22Rv1 (cell line): ENCODE measurements at regions not wholly inside any gene's neighbourhood (a gene's known extent, or its start where the extent isn't known, plus 50 kb on each side); places are given as distances from the start of the nearest gene placed in this dataset.
"Not testable (repeated sequence)": the region's sequence is repeated elsewhere in the genome, so short reads cannot be mapped to it uniquely, and the experiment has no call there.

Experiments used
- H3K27ac ChIP-seq: fragments of 450-650 bp; 2 replicates; pipeline ENCODE4 v1.5.1; 2017
- ZFX ChIP-seq: fragments of 450-650 bp; IDR thresholded peaks from 2 replicates; pipeline ENCODE4 v1.6.1; 2017; ENCODE audit warnings: antibody characterized with exemption, borderline replicate concordance
- TF ChIP-seq, protein P1 (sequence below): fragments of 450-650 bp; IDR thresholded peaks from 2 replicates; pipeline ENCODE4 v1.5.1; 2017; ENCODE audit warnings: mild to moderate bottlenecking

DNA sequence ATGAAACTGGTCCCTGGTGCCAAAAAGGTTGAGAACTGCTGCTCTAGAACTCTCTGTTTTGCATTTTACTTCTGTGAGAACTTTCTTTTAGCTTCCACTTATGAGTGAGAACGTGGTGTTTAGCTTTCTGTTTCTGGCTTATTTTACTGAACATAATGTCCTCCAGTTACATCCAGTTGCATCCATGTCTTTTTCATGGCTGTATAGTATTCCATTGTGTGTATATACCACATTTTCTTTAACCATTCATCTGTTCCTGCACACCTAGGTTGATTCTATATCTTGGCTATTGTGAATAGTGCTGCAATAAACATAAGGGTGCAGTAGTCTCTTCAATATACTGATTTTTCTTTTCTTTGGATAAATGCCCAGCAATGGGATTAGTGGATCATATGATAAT is 165.7 kb downstream of the NPR3 start:
- H3K27ac ChIP-seq: no peak overlapping the region
- TF ChIP-seq, protein P1, sequence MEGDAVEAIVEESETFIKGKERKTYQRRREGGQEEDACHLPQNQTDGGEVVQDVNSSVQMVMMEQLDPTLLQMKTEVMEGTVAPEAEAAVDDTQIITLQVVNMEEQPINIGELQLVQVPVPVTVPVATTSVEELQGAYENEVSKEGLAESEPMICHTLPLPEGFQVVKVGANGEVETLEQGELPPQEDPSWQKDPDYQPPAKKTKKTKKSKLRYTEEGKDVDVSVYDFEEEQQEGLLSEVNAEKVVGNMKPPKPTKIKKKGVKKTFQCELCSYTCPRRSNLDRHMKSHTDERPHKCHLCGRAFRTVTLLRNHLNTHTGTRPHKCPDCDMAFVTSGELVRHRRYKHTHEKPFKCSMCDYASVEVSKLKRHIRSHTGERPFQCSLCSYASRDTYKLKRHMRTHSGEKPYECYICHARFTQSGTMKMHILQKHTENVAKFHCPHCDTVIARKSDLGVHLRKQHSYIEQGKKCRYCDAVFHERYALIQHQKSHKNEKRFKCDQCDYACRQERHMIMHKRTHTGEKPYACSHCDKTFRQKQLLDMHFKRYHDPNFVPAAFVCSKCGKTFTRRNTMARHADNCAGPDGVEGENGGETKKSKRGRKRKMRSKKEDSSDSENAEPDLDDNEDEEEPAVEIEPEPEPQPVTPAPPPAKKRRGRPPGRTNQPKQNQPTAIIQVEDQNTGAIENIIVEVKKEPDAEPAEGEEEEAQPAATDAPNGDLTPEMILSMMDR: no peak
- TF ChIP-seq ZFX: no peak

DNA sequence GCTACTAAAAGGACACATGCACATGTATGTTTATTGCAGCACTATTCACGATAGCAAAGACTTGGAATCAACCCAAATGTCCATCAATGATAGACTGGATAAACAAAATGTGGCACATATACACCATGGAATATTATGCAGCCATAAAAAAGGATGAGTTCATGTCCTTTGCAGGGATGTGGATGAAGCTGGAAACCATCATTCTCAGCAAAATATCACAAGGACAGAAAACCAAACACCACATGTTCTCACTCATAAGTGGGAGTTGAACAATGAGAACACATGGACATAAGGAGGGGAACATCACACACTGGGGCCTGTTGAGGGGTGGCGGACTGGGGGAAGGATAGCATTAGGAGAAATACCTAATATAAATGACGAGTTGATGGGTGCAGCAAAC is 168.2 kb downstream of the NPR3 start:
- H3K27ac ChIP-seq: not testable (repeated sequence)

DNA sequence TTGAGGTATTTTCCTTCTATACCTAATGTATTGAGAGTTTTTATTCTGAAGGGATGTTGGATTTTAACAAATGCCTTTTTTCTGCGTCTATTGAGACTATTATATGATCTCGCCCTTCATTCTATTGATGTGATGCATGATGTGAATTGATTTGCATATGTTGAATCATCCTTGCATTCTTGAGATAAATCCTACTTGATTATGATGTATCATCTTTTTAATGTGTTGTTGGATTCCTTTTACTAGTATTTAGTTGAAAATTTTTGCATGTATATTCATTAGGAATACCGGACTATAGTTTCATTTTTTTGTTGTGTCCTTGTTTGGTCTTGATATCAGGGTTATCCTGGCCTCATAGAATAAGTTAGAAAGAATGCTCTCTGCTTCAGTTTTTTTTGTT is 169.7 kb downstream of the NPR3 start:
- H3K27ac ChIP-seq: no peak overlapping the region
- TF ChIP-seq, protein P1: no peak
- TF ChIP-seq ZFX: no peak

DNA sequence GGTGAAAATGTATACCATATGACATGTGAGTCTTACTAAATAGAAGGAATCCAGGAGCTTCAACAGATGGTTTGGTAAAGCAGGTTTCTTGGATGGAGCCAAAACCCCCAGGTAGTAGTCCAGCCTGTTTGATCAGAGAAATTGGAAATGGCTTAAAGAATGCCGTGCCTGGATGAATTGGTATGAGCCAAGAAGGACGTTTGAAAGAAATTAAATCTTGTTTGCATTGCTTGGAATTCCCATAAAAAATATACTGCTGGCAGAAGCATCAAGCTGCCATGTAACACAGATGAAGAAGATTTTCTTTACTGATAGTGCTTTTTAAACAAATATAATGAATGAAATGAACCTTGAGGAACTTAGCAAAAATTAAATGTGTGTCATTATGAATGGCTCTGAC is 176.3 kb downstream of the NPR3 start:
- H3K27ac ChIP-seq: peak overlapping the region; percentile 62
- TF ChIP-seq, protein P1: no peak
- TF ChIP-seq ZFX: no peak

DNA sequence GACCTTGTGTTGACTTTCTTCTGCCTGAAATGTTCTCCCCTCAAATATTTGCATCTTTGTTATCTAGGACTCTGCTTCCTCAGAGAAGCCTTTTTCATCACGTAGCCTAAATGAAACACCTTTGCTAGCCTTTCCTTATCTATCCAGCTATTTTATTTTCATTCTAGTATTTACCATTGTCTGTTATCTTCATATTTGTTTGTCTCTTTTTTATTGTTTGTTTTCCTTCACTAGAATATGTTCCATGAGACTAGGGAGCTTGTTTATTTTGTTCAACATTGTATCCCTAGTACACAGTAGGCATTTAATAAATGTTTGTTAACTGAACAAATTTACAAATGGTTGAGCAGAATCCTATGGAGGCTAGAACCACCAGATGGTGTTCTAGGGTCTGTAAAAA is 178.0 kb downstream of the NPR3 start:
- TF ChIP-seq ZFX: no peak
- TF ChIP-seq, protein P1: no peak
- H3K27ac ChIP-seq: peak overlapping the region; percentile 62

DNA sequence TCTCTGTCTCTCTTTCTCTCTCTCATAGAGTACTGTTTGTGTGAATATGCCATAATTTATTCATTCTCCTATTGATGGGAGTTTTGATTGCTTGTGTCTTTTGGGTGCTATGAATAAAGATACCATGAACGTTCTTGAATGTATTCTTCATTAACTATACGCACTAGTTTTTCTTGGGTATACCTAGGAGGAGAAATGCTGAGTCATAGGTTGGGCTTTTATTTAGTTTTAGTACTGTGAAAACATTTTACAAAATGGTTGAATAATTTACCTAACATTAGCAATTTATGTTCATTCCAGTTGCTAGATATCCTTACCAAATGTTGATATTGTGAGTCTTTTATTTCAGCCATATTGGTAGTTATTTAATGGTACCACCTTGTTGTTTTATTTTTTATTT is 192.5 kb downstream of the NPR3 start:
- H3K27ac ChIP-seq: no peak overlapping the region
- no peak for TF ChIP-seq ZFX
- TF ChIP-seq, protein P1: no peak

DNA sequence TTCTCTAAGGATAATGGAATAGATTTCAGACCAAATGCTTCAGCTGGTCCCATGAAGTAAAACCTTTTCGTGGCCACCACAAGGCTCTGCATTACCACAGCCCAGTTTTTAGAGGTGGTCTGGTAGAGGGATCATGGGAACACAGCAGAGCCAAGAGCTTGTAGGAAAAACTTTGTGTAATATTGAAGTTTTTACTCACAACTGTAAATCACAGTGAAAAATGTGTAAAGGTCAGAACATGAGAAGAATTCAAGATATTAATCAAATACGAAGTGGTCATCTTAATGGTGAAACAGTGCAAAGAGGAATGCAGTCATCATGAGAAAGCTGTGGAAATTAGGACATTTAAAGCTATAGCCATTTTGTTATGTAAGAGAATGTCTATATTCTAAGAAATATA is 197.5 kb downstream of the NPR3 start:
- TF ChIP-seq, protein P1: no peak
- no peak for TF ChIP-seq ZFX
- H3K27ac ChIP-seq: no peak overlapping the region

DNA sequence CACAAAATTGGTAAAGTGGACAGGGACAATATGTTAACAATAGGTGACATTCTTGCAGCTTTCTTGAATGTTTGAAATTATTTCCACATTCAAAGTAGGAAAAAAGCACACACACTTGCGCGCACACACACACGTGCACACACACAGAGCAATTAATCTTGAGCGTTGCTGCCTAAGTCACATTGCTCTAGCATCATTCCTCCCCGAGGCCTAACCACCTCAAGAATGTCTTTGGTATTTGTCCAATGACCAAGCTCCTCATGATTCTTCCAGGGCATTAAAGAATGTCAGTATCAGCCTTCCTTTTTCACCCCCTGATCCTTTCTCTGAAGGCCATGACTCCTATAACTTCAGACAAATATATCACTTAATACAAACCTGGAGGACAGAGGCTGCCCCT is 198.1 kb downstream of the NPR3 start:
- H3K27ac ChIP-seq: no peak overlapping the region
- TF ChIP-seq, protein P1: no peak
- TF ChIP-seq ZFX: no peak
